Osteoblast (primary cell): ENCODE measurements at regions not wholly inside any gene's neighbourhood (a gene's known extent, or its start where the extent isn't known, plus 50 kb on each side); places are given as distances from the start of the nearest gene placed in this dataset.

Source experiments
- DNase-seq: peaks from one replicate; pipeline ENCODE4 v3.0.0; 2011; ENCODE audit warnings: low spot score, mixed read lengths; ENCODE audit not compliant: insufficient read length; ENCODE audit errors: missing footprints
- H2AFZ ChIP-seq: 2 replicates; pipeline ENCODE4 v1.6.0; 2011; ENCODE audit warnings: mild to moderate bottlenecking, low read length
- H3K27ac ChIP-seq: 2 replicates; pipeline ENCODE4 v1.5.1; 2011; ENCODE audit warnings: mild to moderate bottlenecking, low read depth, low read length, moderate library complexity
- H3K27me3 ChIP-seq: 2 replicates; pipeline ENCODE4 v1.6.0; 2012; ENCODE audit warnings: mild to moderate bottlenecking, control low read depth, inconsistent platforms, low read length, moderate library complexity; ENCODE audit not compliant: insufficient read depth
- H3K36me3 ChIP-seq: 2 replicates; pipeline ENCODE4 v1.5.1; 2011; ENCODE audit warnings: mild to moderate bottlenecking, low read length, control low read depth, moderate library complexity; ENCODE audit not compliant: insufficient read depth
- H3K4me1 ChIP-seq: 2 replicates; pipeline ENCODE4 v1.5.1; 2011; ENCODE audit warnings: mild to moderate bottlenecking, low read length, control low read depth, moderate library complexity; ENCODE audit not compliant: insufficient read depth
- H3K4me2 ChIP-seq: 2 replicates; pipeline ENCODE4 v1.6.0; 2011; ENCODE audit warnings: mild to moderate bottlenecking, low read length; ENCODE audit not compliant: insufficient read depth
- H3K4me3 ChIP-seq: fragments of 200-600 bp; sonication (generic); 3 replicates; pipeline ENCODE4 v1.5.1; 2012; ENCODE audit warnings: mild to moderate bottlenecking, low read length, inconsistent platforms; ENCODE audit not compliant: insufficient read depth
- H3K79me2 ChIP-seq: 2 replicates; pipeline ENCODE4 v1.6.0; 2012; ENCODE audit warnings: mild to moderate bottlenecking, low read length, control low read depth, inconsistent platforms; ENCODE audit not compliant: insufficient read depth
- H3K9me3 ChIP-seq: 2 replicates; pipeline ENCODE4 v1.5.1; 2011; ENCODE audit warnings: low read depth, low read length, control low read depth
- H4K20me1 ChIP-seq: 2 replicates; pipeline ENCODE4 v1.6.0; 2012; ENCODE audit warnings: mild to moderate bottlenecking, low read length, control low read depth; ENCODE audit not compliant: insufficient read depth
- TF ChIP-seq, protein P1 (sequence below): IDR thresholded peaks from 2 replicates; pipeline ENCODE4 v1.5.1; 2011; ENCODE audit warnings: mild to moderate bottlenecking, low read depth, low read length, moderate library complexity; ENCODE audit errors: extremely low read depth

- Histone ChIP-seq H3K27me3 (no peaks in the 10 kb centered on the region), H3K36me3 (no peaks in the 10 kb centered on the region), H3K9me3 (no peaks in the 10 kb centered on the region), H3K27ac (no peak overlapping the region), H3K79me2 (no peaks in the 10 kb centered on the region), H3K4me3 (no peak overlapping the region), H2AFZ (no peak overlapping the region), H3K4me1 (no peaks in the 10 kb centered on the region), H4K20me1 (no peaks in the 10 kb centered on the region), H3K4me2 (no peak overlapping the region)
- TF ChIP-seq, protein P1, sequence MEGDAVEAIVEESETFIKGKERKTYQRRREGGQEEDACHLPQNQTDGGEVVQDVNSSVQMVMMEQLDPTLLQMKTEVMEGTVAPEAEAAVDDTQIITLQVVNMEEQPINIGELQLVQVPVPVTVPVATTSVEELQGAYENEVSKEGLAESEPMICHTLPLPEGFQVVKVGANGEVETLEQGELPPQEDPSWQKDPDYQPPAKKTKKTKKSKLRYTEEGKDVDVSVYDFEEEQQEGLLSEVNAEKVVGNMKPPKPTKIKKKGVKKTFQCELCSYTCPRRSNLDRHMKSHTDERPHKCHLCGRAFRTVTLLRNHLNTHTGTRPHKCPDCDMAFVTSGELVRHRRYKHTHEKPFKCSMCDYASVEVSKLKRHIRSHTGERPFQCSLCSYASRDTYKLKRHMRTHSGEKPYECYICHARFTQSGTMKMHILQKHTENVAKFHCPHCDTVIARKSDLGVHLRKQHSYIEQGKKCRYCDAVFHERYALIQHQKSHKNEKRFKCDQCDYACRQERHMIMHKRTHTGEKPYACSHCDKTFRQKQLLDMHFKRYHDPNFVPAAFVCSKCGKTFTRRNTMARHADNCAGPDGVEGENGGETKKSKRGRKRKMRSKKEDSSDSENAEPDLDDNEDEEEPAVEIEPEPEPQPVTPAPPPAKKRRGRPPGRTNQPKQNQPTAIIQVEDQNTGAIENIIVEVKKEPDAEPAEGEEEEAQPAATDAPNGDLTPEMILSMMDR, result no peak
- no peak for DNase-seq
Measured at GRCh38 chr5:122547669-122548068, 227.2 kb upstream of the SNX2 start.

DNA sequence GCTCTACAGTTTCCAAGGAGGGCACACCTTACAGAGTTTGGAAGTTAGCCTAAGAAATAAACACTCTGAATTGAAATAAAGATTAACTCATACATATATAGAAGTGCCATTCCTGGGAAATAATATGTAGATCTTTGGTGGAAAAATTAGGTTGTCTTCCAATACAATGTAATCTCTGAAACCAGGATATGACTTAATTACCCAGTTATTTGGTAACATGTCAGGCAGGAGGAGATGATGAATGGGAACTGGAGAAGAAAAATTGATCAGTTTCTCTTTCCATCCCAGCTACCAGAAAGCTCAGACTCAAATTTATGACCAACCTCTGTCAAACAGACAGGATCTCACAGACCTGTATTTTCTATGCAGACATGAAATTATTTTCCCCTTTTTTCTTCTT, 215.2 kb upstream of the SNX2 start:
- Histone ChIP-seq H2AFZ (no peak overlapping the region), H3K27me3 (no peaks in the 10 kb centered on the region), H3K4me3 (no peak overlapping the region), H4K20me1 (no peaks in the 10 kb centered on the region), H3K27ac (no peak overlapping the region), H3K9me3 (no peaks in the 10 kb centered on the region), H3K4me1 (no peaks in the 10 kb centered on the region), H3K79me2 (no peaks in the 10 kb centered on the region), H3K36me3 (no peaks in the 10 kb centered on the region), H3K4me2 (no peak overlapping the region)
- TF ChIP-seq, protein P1, result no peak
- no peak for DNase-seq

DNA sequence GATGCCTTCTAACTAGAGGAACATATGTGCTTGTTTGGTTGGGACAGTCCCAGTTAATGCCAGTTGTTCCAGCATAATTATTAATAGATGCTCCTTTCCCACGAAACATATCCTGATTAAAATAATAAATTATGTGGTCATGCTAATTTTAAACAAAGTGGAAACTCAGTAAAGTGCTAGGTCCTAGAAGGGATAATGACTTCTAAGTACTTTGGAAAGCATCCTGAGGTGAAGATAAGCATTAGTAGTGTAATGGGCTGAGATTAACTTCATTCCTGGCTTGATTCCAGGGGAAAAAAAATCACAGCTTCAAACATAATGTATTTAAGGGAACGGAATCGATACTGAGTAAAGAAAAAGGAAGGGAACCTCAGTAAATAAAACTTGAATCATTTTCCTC, 213.7 kb upstream of the SNX2 start:
- Histone ChIP-seq H3K27me3 (no peaks in the 10 kb centered on the region), H3K4me3 (no peak overlapping the region), H4K20me1 (no peaks in the 10 kb centered on the region), H3K79me2 (no peaks in the 10 kb centered on the region), H3K9me3 (no peaks in the 10 kb centered on the region), H3K27ac (no peak overlapping the region), H3K4me1 (no peaks in the 10 kb centered on the region), H3K4me2 (no peak overlapping the region), H2AFZ (no peak overlapping the region), H3K36me3 (no peaks in the 10 kb centered on the region)
- TF ChIP-seq, protein P1, result no peak
- DNase-seq, result no peak

- H3K36me3 ChIP-seq, result no peaks in the 10 kb centered on the region
- H3K4me1 ChIP-seq, result no peaks in the 10 kb centered on the region
- H4K20me1 ChIP-seq, result no peaks in the 10 kb centered on the region
- H3K4me3 ChIP-seq, result no peak overlapping the region
- H3K4me2 ChIP-seq, result no peak overlapping the region
- no peak overlapping the region for H2AFZ ChIP-seq
- H3K27me3 ChIP-seq, result peaks cover 3% of the 10 kb centered on the region
- no peaks in the 10 kb centered on the region for H3K79me2 ChIP-seq
- TF ChIP-seq, protein P1, result no peak
- H3K27ac ChIP-seq, result no peak overlapping the region
- no peak for DNase-seq
- no peaks in the 10 kb centered on the region for H3K9me3 ChIP-seq
Measured at GRCh38 chr5:122565331-122565730, 209.5 kb upstream of the SNX2 start.
